H9 (cell line): ENCODE measurements at regions not wholly inside any gene's neighbourhood (a gene's known extent, or its start where the extent isn't known, plus 50 kb on each side); places are given as distances from the start of the nearest gene placed in this dataset.

Source experiments
- DNase-seq: peaks from one replicate; pipeline ENCODE4 v3.0.0-alpha.2; 2017
- H2AFZ ChIP-seq: one replicate; pipeline ENCODE4 v1.6.1; 2013; ENCODE audit warnings: mild to moderate bottlenecking, low read length, control low read depth, moderate library complexity
- H2AK5ac ChIP-seq: 2 replicates; pipeline ENCODE4 v1.6.1; 2013; ENCODE audit warnings: low read length, control low read depth, mixed read lengths; ENCODE audit not compliant: insufficient read length
- H2BK120ac ChIP-seq: one replicate; pipeline ENCODE4 v1.6.1; 2013; ENCODE audit warnings: low read depth, mild to moderate bottlenecking, low read length, control low read depth, inconsistent platforms; ENCODE audit not compliant: poor library complexity, severe bottlenecking
- H2BK12ac ChIP-seq: 2 replicates; pipeline ENCODE4 v1.6.1; 2013; ENCODE audit warnings: low read length, control low read depth, mixed read lengths, low read depth; ENCODE audit not compliant: insufficient read length
- H2BK15ac ChIP-seq: 2 replicates; pipeline ENCODE4 v1.6.1; 2013; ENCODE audit warnings: low read depth, low read length, control low read depth
- H2BK20ac ChIP-seq: one replicate; pipeline ENCODE4 v1.6.1; 2013; ENCODE audit warnings: low read depth, mild to moderate bottlenecking, low read length, control low read depth, inconsistent platforms; ENCODE audit not compliant: poor library complexity, severe bottlenecking
- H2BK5ac ChIP-seq: 2 replicates; pipeline ENCODE4 v1.6.1; 2013; ENCODE audit warnings: low read length, control low read depth, mixed read lengths; ENCODE audit not compliant: insufficient read length
- H3K14ac ChIP-seq: 2 replicates; pipeline ENCODE4 v1.6.1; 2013; ENCODE audit warnings: low read length, control low read depth; ENCODE audit not compliant: insufficient read depth
- H3K18ac ChIP-seq: 2 replicates; pipeline ENCODE4 v1.6.1; 2013; ENCODE audit warnings: low read depth, mild to moderate bottlenecking, mixed read lengths, low read length, control low read depth; ENCODE audit not compliant: insufficient read length
- H3K23ac ChIP-seq: 2 replicates; pipeline ENCODE4 v1.6.1; 2013; ENCODE audit warnings: low read length, control low read depth, mixed read lengths, low read depth; ENCODE audit not compliant: insufficient read length
- H3K23me2 ChIP-seq: 2 replicates; pipeline ENCODE4 v1.6.1; 2013; ENCODE audit warnings: low read depth, mild to moderate bottlenecking, mixed read lengths, low read length, control low read depth; ENCODE audit not compliant: insufficient read length, poor library complexity, severe bottlenecking
- H3K27ac ChIP-seq: 2 replicates; pipeline ENCODE4 v1.5.1; 2013; ENCODE audit warnings: low read length, control low read depth, mixed read lengths, low read depth; ENCODE audit not compliant: insufficient read length
- H3K27me3 ChIP-seq: 2 replicates; pipeline ENCODE4 v1.6.1; 2013; ENCODE audit warnings: low read length, control low read depth, inconsistent platforms; ENCODE audit not compliant: insufficient read depth
- H3K4ac ChIP-seq: 2 replicates; pipeline ENCODE4 v1.6.1; 2013; ENCODE audit warnings: low read depth, mild to moderate bottlenecking, control low read depth, inconsistent platforms, low read length, moderate library complexity
- H3K4me1 ChIP-seq: 2 replicates; pipeline ENCODE4 v1.6.1; 2013; ENCODE audit warnings: low read length, control low read depth, inconsistent platforms; ENCODE audit not compliant: insufficient read depth
- H3K4me2 ChIP-seq: 2 replicates; pipeline ENCODE4 v1.6.1; 2013; ENCODE audit warnings: low read length, control low read depth, mixed read lengths; ENCODE audit not compliant: insufficient read length, insufficient read depth
- H3K56ac ChIP-seq: 2 replicates; pipeline ENCODE4 v1.6.1; 2013; ENCODE audit warnings: low read depth, mild to moderate bottlenecking, mixed read lengths, low read length, control low read depth; ENCODE audit not compliant: insufficient read length
- H3K79me1 ChIP-seq: 2 replicates; pipeline ENCODE4 v1.6.1; 2013; ENCODE audit warnings: low read depth, mild to moderate bottlenecking, moderate library complexity, low read length, control low read depth, inconsistent platforms; ENCODE audit not compliant: insufficient read depth, poor library complexity, severe bottlenecking
- H3K79me2 ChIP-seq: 2 replicates; pipeline ENCODE4 v1.6.1; 2013; ENCODE audit warnings: low read length, control low read depth, inconsistent platforms; ENCODE audit not compliant: insufficient read depth
- H3K9ac ChIP-seq: 2 replicates; pipeline ENCODE4 v1.6.1; 2013; ENCODE audit warnings: low read length, control low read depth, mixed read lengths; ENCODE audit not compliant: insufficient read length; ENCODE audit errors: extremely low read depth
- H3K9me3 ChIP-seq: one replicate; pipeline ENCODE4 v1.6.1; 2013; ENCODE audit warnings: low read depth, low read length, inconsistent platforms; ENCODE audit not compliant: control insufficient read depth
- H3T11ph ChIP-seq: one replicate; pipeline ENCODE4 v1.6.1; 2013; ENCODE audit warnings: mild to moderate bottlenecking, low read length, control low read depth, inconsistent platforms
- H4K20me1 ChIP-seq: one replicate; pipeline ENCODE4 v1.6.1; 2013; ENCODE audit not compliant: control insufficient read depth, insufficient read length, insufficient read depth
- H4K5ac ChIP-seq: 2 replicates; pipeline ENCODE4 v1.6.1; 2013; ENCODE audit warnings: low read depth, mild to moderate bottlenecking, mixed read lengths, low read length, control low read depth; ENCODE audit not compliant: insufficient read length
- H4K8ac ChIP-seq: replicated peaks from 2 replicates; pipeline ENCODE4 v1.6.1; 2013; ENCODE audit warnings: low read length, control low read depth, mixed read lengths, low read depth; ENCODE audit not compliant: insufficient read length
- H4K91ac ChIP-seq: 2 replicates; pipeline ENCODE4 v1.6.1; 2013; ENCODE audit warnings: low read depth, mild to moderate bottlenecking, moderate library complexity, mixed read lengths, low read length, control low read depth; ENCODE audit not compliant: insufficient read length
- H3K27ac Mint-ChIP-seq, 3 experiments: 2 replicates in 2 of 3; 3 replicates in 1 of 3; pipeline ENCODE4 v1.8.0; 2020 to 2021; ENCODE audit warnings: mixed read lengths in 3 of 3, mild to moderate bottlenecking in 1 of 3, moderate library complexity in 1 of 3
- H3K27me3 Mint-ChIP-seq: 2 replicates; pipeline ENCODE4 v1.8.0; 2021; ENCODE audit warnings: low read depth, mild to moderate bottlenecking, moderate library complexity, mixed read lengths
- H3K36me3 Mint-ChIP-seq, 3 experiments: 2 replicates in 2 of 3; 3 replicates in 1 of 3; pipeline ENCODE4 v1.8.0; 2020 to 2021; ENCODE audit warnings: low read depth in 3 of 3, mixed read lengths in 3 of 3; ENCODE audit not compliant: insufficient read depth in 1 of 3
- H3K4me1 Mint-ChIP-seq, 2 experiments: 2 replicates each; pipeline ENCODE4 v1.8.0; 2020; ENCODE audit warnings: mixed read lengths in 2 of 2
- H3K4me3 Mint-ChIP-seq, 2 experiments: 2 replicates in 1 of 2; 3 replicates in 1 of 2; pipeline ENCODE4 v1.8.0; 2020 to 2021; ENCODE audit warnings: mild to moderate bottlenecking in 2 of 2, mixed read lengths in 2 of 2, moderate library complexity in 1 of 2
- H3K9me3 Mint-ChIP-seq, 2 experiments: 2 replicates in 1 of 2; 3 replicates in 1 of 2; pipeline ENCODE4 v1.8.0; 2020; ENCODE audit warnings: mild to moderate bottlenecking in 2 of 2, mixed read lengths in 2 of 2, moderate library complexity in 1 of 2
- WGBS: extraction: QIAGEN DNeasy Blood & Tissue Kit; methylation state at CpG from one replicate; pipeline ENCODE4 v1.1.7; 2013; ENCODE audit warnings: missing lambda C conversion rate, low lambda C conversion rate, mixed read lengths; ENCODE audit not compliant: insufficient read length; ENCODE audit errors: extremely low coverage; 5-methylcytosine and 5-hydroxymethylcytosine counted together
- TF ChIP-seq, protein P1 (sequence below): fragments of 200-600 bp; sonication (generic); conservative IDR thresholded peaks from 3 replicates; pipeline ENCODE4 v1.8.0; 2021; ENCODE audit warnings: antibody characterized with exemption, mild to moderate bottlenecking

DNA sequence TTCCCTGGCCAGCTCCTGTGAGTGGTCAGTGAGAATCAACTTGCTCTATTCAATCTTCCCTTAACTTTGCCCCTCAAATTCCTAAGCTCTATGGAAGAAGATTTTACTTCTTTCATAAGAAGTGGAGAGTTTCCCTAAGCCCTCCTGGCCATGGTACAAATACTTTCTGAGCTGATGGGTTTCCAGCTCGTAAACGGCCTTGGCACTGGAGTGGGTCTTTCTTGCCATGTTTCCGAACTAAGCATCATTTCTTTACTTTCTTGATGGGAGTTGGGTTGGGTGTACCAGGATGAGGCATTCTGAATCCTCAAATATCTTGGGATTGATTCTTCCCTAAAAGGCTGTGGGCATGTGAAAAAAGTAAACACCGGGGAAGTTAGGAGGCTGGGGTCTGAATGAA, 72.5 kb downstream of the ACKR3 start:
- H4K20me1 ChIP-seq = no peaks in the 10 kb centered on the region
- H3K79me1 ChIP-seq = no peaks in the 10 kb centered on the region
- no peak overlapping the region for H3K56ac ChIP-seq
- no peaks in the 10 kb centered on the region for H3K4me1 ChIP-seq
- no peak overlapping the region for H3K4me2 ChIP-seq
- TF ChIP-seq, protein P1, sequence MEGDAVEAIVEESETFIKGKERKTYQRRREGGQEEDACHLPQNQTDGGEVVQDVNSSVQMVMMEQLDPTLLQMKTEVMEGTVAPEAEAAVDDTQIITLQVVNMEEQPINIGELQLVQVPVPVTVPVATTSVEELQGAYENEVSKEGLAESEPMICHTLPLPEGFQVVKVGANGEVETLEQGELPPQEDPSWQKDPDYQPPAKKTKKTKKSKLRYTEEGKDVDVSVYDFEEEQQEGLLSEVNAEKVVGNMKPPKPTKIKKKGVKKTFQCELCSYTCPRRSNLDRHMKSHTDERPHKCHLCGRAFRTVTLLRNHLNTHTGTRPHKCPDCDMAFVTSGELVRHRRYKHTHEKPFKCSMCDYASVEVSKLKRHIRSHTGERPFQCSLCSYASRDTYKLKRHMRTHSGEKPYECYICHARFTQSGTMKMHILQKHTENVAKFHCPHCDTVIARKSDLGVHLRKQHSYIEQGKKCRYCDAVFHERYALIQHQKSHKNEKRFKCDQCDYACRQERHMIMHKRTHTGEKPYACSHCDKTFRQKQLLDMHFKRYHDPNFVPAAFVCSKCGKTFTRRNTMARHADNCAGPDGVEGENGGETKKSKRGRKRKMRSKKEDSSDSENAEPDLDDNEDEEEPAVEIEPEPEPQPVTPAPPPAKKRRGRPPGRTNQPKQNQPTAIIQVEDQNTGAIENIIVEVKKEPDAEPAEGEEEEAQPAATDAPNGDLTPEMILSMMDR = no peak
- H3K23ac ChIP-seq = no peak overlapping the region
- H3T11ph ChIP-seq = no peak overlapping the region
- Mint-ChIP-seq H3K36me3 (peaks cover 0 to 5% (median 0%) of the 10 kb centered on the region in 3 experiments; a peak in 1 of 7 replicates), H3K27me3 (peaks cover 11% of the 10 kb centered on the region), H3K27ac (no peak overlapping the region), H3K4me1 (peaks cover 16 to 20% of the 10 kb centered on the region in 2 experiments), H3K4me3 (no peak overlapping the region), H3K9me3 (peaks cover 0 to 3% of the 10 kb centered on the region in 2 experiments; a peak in 3 of 5 replicates)
- no peak overlapping the region for H4K8ac ChIP-seq
- H3K27ac ChIP-seq = no peak overlapping the region
- H3K4ac ChIP-seq = no peak overlapping the region
- no peak overlapping the region for H2AFZ ChIP-seq
- no peak overlapping the region for H4K91ac ChIP-seq
- no peak overlapping the region for H3K18ac ChIP-seq
- no CpG with 5 or more reads among the region's 4 CpGs for WGBS
- H3K14ac ChIP-seq = no peak overlapping the region
- no peaks in the 10 kb centered on the region for H3K9me3 ChIP-seq
- no peak overlapping the region for H2BK15ac ChIP-seq
- H2AK5ac ChIP-seq = no peak overlapping the region
- no peak overlapping the region for H2BK20ac ChIP-seq
- H2BK120ac ChIP-seq = no peak overlapping the region
- H2BK12ac ChIP-seq = no peak overlapping the region
- no peak overlapping the region for H4K5ac ChIP-seq
- H3K79me2 ChIP-seq = no peaks in the 10 kb centered on the region
- DNase-seq = no peak
- no peaks in the 10 kb centered on the region for H3K27me3 ChIP-seq
- H3K23me2 ChIP-seq = no peaks in the 10 kb centered on the region
- no peak overlapping the region for H2BK5ac ChIP-seq
- no peak overlapping the region for H3K9ac ChIP-seq
